HT1080 (cell line): ENCODE measurements at regions not wholly inside any gene's neighbourhood (a gene's known extent, or its start where the extent isn't known, plus 50 kb on each side); places are given as distances from the start of the nearest gene placed in this dataset.
"Not testable (repeated sequence)": the region's sequence is repeated elsewhere in the genome, so short reads cannot be mapped to it uniquely, and the experiment has no call there.

Experiments used
- DNase-seq: peaks from one replicate; pipeline ENCODE4 v3.0.0-alpha.2; 2015; ENCODE audit warnings: low read depth

DNA sequence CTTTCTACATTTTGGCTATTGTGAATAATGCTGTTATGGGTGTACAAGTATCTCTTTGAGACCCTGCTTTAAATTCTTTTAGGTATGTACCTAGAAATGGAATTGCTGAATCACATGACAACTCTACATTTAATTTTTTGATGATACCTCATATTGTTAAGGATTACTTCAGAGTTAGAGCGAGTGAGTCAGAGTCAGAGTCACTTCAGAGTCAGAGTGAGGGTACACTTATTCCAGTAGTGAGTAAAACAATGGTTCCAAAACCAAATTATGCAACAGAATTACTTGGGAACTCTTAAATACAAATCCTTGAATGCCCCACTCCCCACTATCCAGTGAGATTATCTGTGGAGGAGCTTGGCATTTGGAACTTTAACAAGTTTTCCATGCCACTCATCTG lies 50.3 kb upstream of the SNRK start:
- DNase-seq, result peak; percentile 36

DNA sequence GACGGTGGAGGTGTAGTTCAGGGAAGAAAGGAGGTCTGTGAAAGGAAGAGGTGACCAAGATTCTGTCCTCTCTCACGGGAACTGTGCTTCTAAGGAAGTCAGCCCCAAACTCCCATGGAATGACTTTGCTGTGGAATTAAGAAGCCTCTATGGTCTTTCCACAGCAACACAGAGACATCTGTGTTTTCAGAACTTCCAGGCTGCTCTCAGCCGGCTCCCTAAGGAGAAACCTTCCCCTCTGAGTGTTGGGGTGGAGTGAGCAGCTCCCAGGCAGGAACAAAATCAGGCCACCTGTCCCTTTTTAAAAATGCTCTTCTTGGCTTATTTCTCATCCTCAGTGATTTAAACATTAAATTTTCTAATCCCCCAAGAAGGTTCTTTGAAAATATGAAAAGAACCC lies 53.3 kb upstream of the SNRK start:
- no peak for DNase-seq

GRCh38 chr3:43231276-43232000 lies 54.9 kb upstream of the SNRK start:
- DNase-seq, result no peak

- not testable (repeated sequence) for DNase-seq
These were observed 56.5 kb upstream of the SNRK start for GRCh38 chr3:43229865-43230264.

DNA sequence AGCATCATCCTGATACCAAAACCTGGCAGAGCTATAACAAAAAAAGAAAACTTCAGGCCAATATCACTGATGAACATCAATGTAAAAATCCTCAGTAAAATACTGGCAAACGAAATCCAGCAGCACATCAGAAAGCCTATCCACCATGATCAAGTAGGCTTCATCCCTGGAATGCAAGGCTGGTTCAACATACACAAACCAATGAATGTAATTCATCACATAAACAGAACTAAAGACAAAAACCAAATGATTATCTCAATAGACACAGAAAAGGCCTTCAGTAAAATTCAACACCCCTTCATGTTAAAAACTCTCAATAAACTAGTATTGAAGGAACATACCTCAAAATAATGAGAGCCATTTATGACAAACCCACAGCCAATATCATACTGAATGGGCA lies 58.7 kb upstream of the SNRK start:
- not testable (repeated sequence) for DNase-seq

DNA sequence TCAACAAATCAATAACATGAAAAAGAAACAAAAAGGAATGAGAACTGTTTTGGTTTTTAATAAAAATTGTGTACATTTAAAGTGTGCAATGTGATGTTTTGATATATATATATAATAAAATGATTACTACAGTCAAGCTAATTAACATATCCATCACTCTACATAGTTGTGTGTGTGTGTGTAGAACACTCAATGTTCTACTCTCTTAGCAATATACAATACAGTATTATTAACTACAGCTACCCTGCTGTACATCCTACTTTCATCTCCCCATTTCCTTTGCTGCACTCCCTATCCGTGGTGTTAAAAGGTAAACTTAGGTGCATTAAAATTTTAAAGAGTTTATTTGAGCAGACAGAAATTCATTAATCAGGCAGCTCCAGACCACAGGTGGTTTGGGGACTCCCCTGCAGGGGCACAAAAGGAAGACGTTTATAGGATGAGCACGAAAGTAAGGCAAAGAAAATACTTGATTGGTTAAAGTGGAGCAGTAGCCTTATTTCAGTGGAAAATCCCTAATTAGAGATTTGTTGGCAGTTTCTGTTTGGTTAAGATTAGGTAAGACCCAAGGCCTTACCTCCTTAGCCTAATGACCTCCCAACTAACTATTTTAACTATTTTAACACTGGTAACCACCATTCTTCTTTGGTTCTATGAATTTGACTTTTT lies 61.8 kb upstream of the SNRK start:
- DNase-seq, result no peak

DNA sequence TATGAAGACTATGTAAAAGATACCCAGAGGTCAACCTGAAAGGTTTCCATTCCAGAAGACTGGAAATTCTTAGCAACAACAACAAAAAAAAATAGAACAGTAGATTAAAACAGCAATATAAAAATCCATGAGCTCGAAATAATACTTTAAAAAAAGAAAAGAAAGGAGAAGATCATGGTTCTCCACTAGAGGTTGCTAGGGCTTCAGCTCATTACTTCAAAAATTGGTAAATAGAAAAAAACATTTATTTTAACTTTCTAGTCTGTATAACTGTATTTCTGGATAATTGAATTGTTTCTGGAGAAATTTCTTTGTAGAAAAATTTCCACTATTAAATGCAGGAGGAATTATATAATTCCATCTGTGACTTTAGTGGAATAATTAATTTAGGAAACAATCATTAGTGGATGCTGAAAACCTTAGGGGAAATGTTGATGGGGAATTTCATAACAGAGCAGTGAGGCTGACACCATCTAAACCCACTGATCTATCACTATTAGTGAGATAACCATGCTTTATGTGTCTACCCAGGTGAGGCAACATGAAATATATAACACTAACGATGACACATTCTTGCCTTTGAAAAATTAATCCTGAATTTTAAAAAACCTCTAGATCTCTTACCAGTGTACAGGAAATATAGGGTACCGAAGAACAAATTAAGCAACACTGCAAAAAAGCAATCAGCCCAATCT lies 62.5 kb upstream of the SNRK start:
- no peak for DNase-seq

- DNase-seq, result no peak
These were observed 63.8 kb upstream of the SNRK start for GRCh38 chr3:43222590-43222989.

DNA sequence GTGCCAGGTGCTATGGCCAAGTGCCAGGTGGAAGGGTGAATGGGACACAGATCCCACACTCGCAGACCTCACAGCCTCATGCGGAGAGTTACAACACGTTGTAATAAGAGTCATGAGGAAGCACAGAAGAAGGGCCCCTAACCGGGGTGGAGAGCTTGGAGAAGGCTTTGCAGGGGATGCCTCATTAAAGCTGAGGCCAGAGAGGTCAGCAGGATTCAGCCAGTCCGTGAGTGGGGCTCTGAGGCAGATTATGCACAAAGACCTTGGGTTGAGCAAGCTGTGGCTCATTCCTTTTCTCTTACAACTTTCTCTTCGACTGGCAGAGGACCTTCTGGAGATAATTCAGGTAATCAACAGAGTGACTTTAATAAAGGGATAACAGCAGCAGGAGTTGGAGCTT lies 65.3 kb upstream of the SNRK start:
- DNase-seq, result no peak

- no peak for DNase-seq
These were observed 66.7 kb upstream of the SNRK start for GRCh38 chr3:43219616-43220015.

DNA sequence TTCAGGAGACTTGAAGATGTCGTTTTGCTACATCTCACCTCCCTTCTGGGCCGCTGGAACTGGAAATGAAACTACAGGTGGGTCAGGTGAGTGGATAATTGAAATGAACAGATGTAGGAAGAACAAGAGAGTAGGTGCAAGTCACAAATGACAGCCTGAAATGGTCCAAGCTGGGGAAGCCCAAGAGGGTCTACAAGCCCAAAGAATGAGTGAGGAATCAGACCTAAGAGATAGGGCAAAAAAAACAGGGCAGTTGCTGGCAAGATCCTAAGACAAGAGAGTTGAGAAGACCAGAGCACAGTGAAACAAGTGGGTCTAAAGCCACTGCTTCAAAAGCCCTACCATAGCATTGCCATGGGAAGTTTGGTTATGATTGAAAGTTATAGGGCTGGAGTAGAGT lies 67.4 kb upstream of the SNRK start:
- DNase-seq, result no peak

DNA sequence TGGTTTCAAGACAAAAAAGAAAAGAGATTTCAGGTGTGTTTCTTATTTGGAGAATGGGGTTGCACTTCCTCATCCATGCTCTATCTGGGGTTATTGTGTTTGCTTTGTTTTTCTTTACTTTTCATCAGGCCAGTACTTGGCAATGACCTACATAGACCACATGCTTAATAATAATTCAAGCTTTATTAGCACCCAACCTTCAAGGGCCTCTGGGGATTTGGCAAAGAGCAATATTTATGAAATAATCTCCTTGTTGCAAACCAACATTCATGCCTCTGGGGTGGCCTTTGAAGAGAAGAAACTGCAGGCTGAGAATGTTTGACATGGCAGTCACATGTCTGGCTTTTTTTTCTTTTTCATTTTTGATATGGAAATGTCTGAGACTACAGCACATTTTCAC lies 68.2 kb upstream of the SNRK start:
- no peak for DNase-seq

- peak; percentile 74 for DNase-seq
These were observed 68.7 kb upstream of the SNRK start for GRCh38 chr3:43217633-43218032.

DNA sequence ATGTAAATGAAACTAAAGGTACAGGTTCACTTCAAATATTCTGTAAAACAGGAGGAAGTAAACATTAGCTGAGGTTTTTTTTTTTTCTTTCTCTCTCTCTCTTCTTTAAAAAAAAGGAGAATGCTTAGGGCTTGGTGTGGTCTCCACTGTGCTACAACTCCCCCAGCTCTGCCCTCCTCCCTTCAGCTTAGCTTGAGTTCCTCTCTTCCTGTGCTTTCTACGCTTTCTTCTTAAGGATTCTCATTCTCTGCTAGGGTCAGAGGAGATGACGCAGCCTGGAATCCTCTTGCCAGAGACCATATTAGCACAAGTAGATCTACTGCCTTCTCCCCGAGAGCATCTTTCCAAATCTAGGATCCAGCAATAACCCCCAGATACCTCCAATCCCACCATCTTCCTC lies 69.1 kb upstream of the SNRK start:
- no peak for DNase-seq

GRCh38 chr3:43215663-43216275 lies 70.6 kb upstream of the SNRK start:
- no peak for DNase-seq

DNA sequence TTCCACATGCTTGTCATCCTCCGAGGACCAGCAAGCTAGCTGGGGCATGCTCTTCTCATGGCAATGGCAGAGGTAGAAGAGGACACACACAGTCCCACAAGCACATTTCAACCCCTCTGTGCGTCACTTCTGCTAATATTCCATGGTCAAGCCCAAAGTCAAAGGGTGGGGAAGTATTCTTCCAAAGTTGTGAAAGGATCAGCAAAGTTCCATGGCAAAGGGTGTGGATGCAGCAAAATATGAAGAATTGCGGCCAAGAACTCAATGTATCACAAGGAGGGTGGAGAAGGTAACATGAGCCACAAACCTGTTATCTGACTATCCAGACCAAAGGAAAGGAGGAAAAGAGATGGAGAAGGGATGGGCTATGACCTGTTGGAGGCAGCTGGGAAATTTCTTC lies 71.2 kb upstream of the SNRK start:
- DNase-seq, result no peak

GRCh38 chr3:43214616-43215015 lies 71.7 kb upstream of the SNRK start:
- DNase-seq, result peak; percentile 46

GRCh38 chr3:43213631-43214030 lies 72.7 kb upstream of the SNRK start:
- DNase-seq, result no peak

DNA sequence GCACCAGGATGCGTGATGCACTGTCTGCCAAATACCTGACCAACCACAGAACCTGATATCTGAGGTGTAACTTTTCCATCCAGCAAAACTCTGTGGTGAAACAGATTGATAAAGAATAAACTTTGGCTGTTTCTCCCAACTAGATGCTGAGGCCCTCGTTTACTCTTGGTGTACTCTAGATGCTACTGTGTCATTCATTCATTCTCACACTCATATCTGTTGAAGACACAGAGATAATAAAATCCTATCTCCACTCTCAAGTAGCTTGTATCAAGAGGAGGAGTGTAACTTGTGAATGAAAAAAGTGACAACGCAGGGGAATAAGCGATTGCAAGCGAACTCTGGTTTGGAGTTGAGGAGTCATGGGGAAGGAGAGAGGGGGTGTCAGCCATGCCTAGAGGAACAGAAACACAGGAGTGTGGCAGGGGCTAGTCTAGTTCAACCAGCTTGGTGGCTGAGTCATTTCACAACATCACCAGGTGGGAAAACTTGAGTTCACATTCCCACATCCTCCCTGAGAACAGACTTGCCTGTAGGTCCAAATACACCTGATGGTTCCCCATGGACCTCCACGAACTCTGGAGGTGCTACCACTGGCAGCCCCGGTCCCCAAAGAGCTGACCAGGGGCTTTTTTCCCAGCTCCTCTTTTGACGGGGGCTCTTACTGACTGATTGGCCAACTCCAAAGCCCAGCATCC lies 73.3 kb upstream of the SNRK start:
- DNase-seq, result no peak

DNA sequence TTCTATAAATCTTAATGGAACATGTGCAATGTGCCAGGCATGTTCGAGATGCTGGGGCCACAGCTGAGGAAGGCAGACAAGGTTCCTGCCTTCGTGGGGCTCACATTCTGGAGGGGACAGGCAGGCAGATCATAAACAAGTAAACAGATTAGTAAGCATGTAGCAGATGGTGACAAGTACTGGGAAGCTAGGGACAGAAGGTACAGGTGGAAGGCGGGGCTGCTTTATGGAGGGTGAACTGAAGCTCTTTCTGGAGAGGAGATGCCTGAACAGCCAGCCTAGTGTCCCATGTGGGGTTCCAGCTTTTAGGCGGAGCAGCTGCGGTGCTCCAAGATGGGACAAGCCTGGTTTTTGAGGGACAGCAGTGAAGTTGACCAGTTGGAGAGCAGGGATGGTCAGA lies 74.7 kb upstream of the SNRK start:
- DNase-seq, result no peak
